A673 (cell line): ENCODE measurements at regions not wholly inside any gene's neighbourhood (a gene's known extent, or its start where the extent isn't known, plus 50 kb on each side); places are given as distances from the start of the nearest gene placed in this dataset.

ENCODE experiments used
- BruUV-seq: library from RNA; stranded (reverse); fragments of 400-500 nt; replicated peaks from 2 replicates; lab custom pipeline; 2021; lab: Mats Ljungman, UMichigan
- CTCF ChIA-PET: fragments of 300-600 bp; sonication (Branson Sonifier 250); formaldehyde crosslinking; loops from one replicate; lab custom pipeline; 2022; ENCODE audit warnings: antibody characterized with exemption; lab: Charles Lee
- POLR2A ChIA-PET: fragments of 300-600 bp; sonication (Branson Sonifier 250); formaldehyde crosslinking; loops from one replicate; lab custom pipeline; 2022; ENCODE audit warnings: antibody characterized with exemption; ENCODE audit not compliant: low non-redundant PET; lab: Charles Lee
- DNase-seq: peaks from one replicate; pipeline ENCODE4 v3.0.0-alpha.2; 2015; ENCODE audit warnings: low spot score
- H3K27ac ChIP-seq: fragments of 200-600 bp; sonication (generic); 2 replicates; pipeline ENCODE4 v1.5.1; 2016; ENCODE audit warnings: mixed run types, low read depth, mild to moderate bottlenecking, mixed read lengths, antibody characterized with exemption, low read length; ENCODE audit not compliant: poor library complexity, severe bottlenecking
- H3K27me3 ChIP-seq: fragments of 200-600 bp; sonication (generic); replicated peaks from 2 replicates; pipeline ENCODE4 v1.6.1; 2017; ENCODE audit warnings: mixed run types, low read depth, mild to moderate bottlenecking, mixed read lengths, antibody characterized with exemption, low read length; ENCODE audit not compliant: insufficient read depth, poor library complexity
- H3K36me3 ChIP-seq: fragments of 200-600 bp; sonication (generic); 2 replicates; pipeline ENCODE4 v1.6.1; 2016; ENCODE audit warnings: mixed run types, mild to moderate bottlenecking, mixed read lengths, antibody characterized with exemption, low read length; ENCODE audit not compliant: insufficient read depth, poor library complexity, severe bottlenecking
- H3K4me1 ChIP-seq: fragments of 200-600 bp; sonication (generic); 2 replicates; pipeline ENCODE4 v1.6.1; 2017; ENCODE audit warnings: mixed run types, mild to moderate bottlenecking, mixed read lengths, antibody characterized with exemption, low read length; ENCODE audit not compliant: insufficient read depth, poor library complexity, severe bottlenecking
- H3K4me3 ChIP-seq: fragments of 200-600 bp; sonication (generic); 2 replicates; pipeline ENCODE4 v1.5.1; 2016; ENCODE audit warnings: low read depth, mixed run types, mild to moderate bottlenecking, mixed read lengths, low read length; ENCODE audit not compliant: poor library complexity, severe bottlenecking
- H3K9me3 ChIP-seq: fragments of 200-600 bp; sonication (generic); 2 replicates; pipeline ENCODE4 v1.6.1; 2016; ENCODE audit warnings: mixed run types, low read depth, mild to moderate bottlenecking, mixed read lengths, antibody characterized with exemption, low read length; ENCODE audit not compliant: poor library complexity, severe bottlenecking
- CTCF ChIP-seq: fragments of 300-800, 200-600 bp; sonication (generic); conservative IDR thresholded peaks from 2 replicates; pipeline ENCODE4 v1.5.1; 2017; ENCODE audit warnings: low read depth, mild to moderate bottlenecking, antibody characterized with exemption, low read length, moderate library complexity, mixed read lengths
- EZH2 ChIP-seq: fragments of 200-600 bp; sonication (generic); IDR thresholded peaks from 2 replicates; pipeline ENCODE4 v1.6.1; 2017; ENCODE audit warnings: borderline replicate concordance, low read depth, mild to moderate bottlenecking, mixed read lengths, antibody characterized with exemption, low read length; ENCODE audit not compliant: poor library complexity, severe bottlenecking
- intact Hi-C: fragments of 100-400 bp; cut with micrococcal nuclease; formaldehyde crosslinking; loops from one replicate; pipeline ENCODE4 v1.10.0; 2022; ENCODE audit not compliant: unreplicated experiment

GRCh38 chr13:22289711-22290110, 618.8 kb downstream of the FGF9 start:
- POLR2A ChIA-PET: no interaction called here
- Histone ChIP-seq H3K4me3 (no peak overlapping the region), H3K27me3 (no peaks in the 10 kb centered on the region), H3K27ac (no peak overlapping the region), H3K36me3 (no peaks in the 10 kb centered on the region), H3K9me3 (no peaks in the 10 kb centered on the region), H3K4me1 (no peaks in the 10 kb centered on the region)
- TF ChIP-seq CTCF (no peak), EZH2 (no peak)
- BruUV-seq: no TSS peak
- CTCF ChIA-PET: no interaction called here
- DNase-seq: no peak
- intact Hi-C loops: no loop called here

GRCh38 chr13:22298530-22298929, 627.7 kb downstream of the FGF9 start:
- Histone ChIP-seq H3K27ac (no peak overlapping the region), H3K9me3 (peaks cover 6% of the 10 kb centered on the region), H3K4me3 (no peak overlapping the region), H3K36me3 (no peaks in the 10 kb centered on the region), H3K27me3 (no peaks in the 10 kb centered on the region), H3K4me1 (no peaks in the 10 kb centered on the region)
- intact Hi-C loops: no loop called here
- no TSS peak for BruUV-seq
- CTCF ChIA-PET: no interaction called here
- POLR2A ChIA-PET: interaction anchor here (0.6 kb wide), 1 partner anchor 498 kb away, joined by 3 read pairs; no protein-coding TSS in a partner anchor
- no peak for TF ChIP-seq EZH2
- TF ChIP-seq CTCF: no peak
- no peak for DNase-seq

- Histone ChIP-seq H3K36me3 (no peaks in the 10 kb centered on the region), H3K9me3 (peaks cover 8% of the 10 kb centered on the region), H3K27ac (no peak overlapping the region), H3K4me1 (no peaks in the 10 kb centered on the region), H3K27me3 (no peaks in the 10 kb centered on the region), H3K4me3 (no peak overlapping the region)
- CTCF ChIA-PET: no interaction called here
- intact Hi-C loops: no loop called here
- POLR2A ChIA-PET: no interaction called here
- no TSS peak for BruUV-seq
- no peak for TF ChIP-seq EZH2
- TF ChIP-seq CTCF: no peak
- no peak for DNase-seq
Measured at GRCh38 chr13:22311734-22312404, 641.0 kb downstream of the FGF9 start.
